Panc1 (cell line): ENCODE measurements at regions not wholly inside any gene's neighbourhood (a gene's known extent, or its start where the extent isn't known, plus 50 kb on each side); places are given as distances from the start of the nearest gene placed in this dataset.

ENCODE experiments used
- ATAC-seq: fragments of 200-7000 bp; cut with Tn5 transposase; 2 replicates; pipeline ENCODE4 v1.9.1; 2020; ENCODE audit warnings: mild to moderate bottlenecking, moderate library complexity
- BruUV-seq: library from RNA; stranded (reverse); fragments of 400-500 nt; replicated peaks from 2 replicates; lab custom pipeline; 2021; lab: Mats Ljungman, UMichigan
- CTCF ChIA-PET: fragments of 300-600 bp; sonication (Branson Sonifier 250); formaldehyde crosslinking; loops from one replicate; lab custom pipeline; 2022; ENCODE audit warnings: antibody characterized with exemption; lab: Charles Lee
- POLR2A ChIA-PET: fragments of 300-600 bp; sonication (Branson Sonifier 250); formaldehyde crosslinking; loops from one replicate; lab custom pipeline; 2022; ENCODE audit warnings: antibody characterized with exemption; lab: Charles Lee
- DNase-seq: peaks from one replicate; pipeline ENCODE4 v3.0.0-alpha.2; 2010; ENCODE audit warnings: low read depth, low spot score
- H3K27ac ChIP-seq: 2 replicates; pipeline ENCODE4 v1.5.1; 2011; ENCODE audit warnings: mild to moderate bottlenecking, low read length, inconsistent platforms
- H3K27me3 ChIP-seq: fragments of 200-500 bp; sonication (Bioruptor generic); 2 replicates; pipeline ENCODE4 v1.6.0; 2014; ENCODE audit warnings: low read length, inconsistent platforms; ENCODE audit not compliant: control insufficient read depth, insufficient read depth
- H3K36me3 ChIP-seq: fragments of 200-500 bp; sonication (Bioruptor generic); 2 replicates; pipeline ENCODE4 v1.5.1; 2014; ENCODE audit warnings: inconsistent platforms, mild to moderate bottlenecking, low read length, moderate library complexity; ENCODE audit not compliant: control insufficient read depth, insufficient read depth
- H3K4me1 ChIP-seq: 2 replicates; pipeline ENCODE4 v1.5.1; 2011; ENCODE audit warnings: inconsistent platforms, mild to moderate bottlenecking, low read length, moderate library complexity; ENCODE audit not compliant: control insufficient read depth, insufficient read depth
- H3K4me3 ChIP-seq, 2 experiments: 2 replicates each; pipeline ENCODE4 v1.5.1; 2011 to 2012; ENCODE audit warnings: low read depth in 2 of 2, low read length in 2 of 2, mild to moderate bottlenecking in 2 of 2, inconsistent platforms in 1 of 2, moderate library complexity in 1 of 2
- H3K9me3 ChIP-seq: fragments of 200-500 bp; sonication (Bioruptor generic); 2 replicates; pipeline ENCODE4 v1.5.1; 2014; ENCODE audit warnings: low read depth, mild to moderate bottlenecking, inconsistent platforms, low read length, moderate library complexity; ENCODE audit not compliant: control insufficient read depth, insufficient read depth
- POLR2AphosphoS5 ChIP-seq: IDR thresholded peaks from 2 replicates; pipeline ENCODE4 v1.6.1; 2012; ENCODE audit warnings: mild to moderate bottlenecking, low read depth, low read length, moderate library complexity
- REST ChIP-seq, 2 experiments: IDR thresholded peaks; 2 replicates each; pipeline ENCODE4 v1.6.1; 2011 to 2012; ENCODE audit warnings: low read depth in 2 of 2, control low read depth in 1 of 2, low read length in 1 of 2, mild to moderate bottlenecking in 1 of 2, moderate library complexity in 1 of 2; ENCODE audit not compliant: insufficient read depth in 1 of 2
- SIN3A ChIP-seq: IDR thresholded peaks from 2 replicates; pipeline ENCODE4 v1.6.1; 2012; ENCODE audit warnings: low read depth, mild to moderate bottlenecking, low read length, moderate library complexity, borderline replicate concordance; ENCODE audit not compliant: insufficient read depth
- TCF7L2 ChIP-seq: IDR thresholded peaks from 2 replicates; pipeline ENCODE4 v1.6.1; 2011; ENCODE audit warnings: mild to moderate bottlenecking, low read depth, low read length, inconsistent platforms
- in situ Hi-C: cut with HindIII; loops from 2 replicates; pipeline ENCODE4 v1.10.0; 2016; ENCODE audit warnings: low sequenced_read_pairs, low pct_unique_long_range_greater_than_20kb
- intact Hi-C: fragments of 100-400 bp; cut with micrococcal nuclease; formaldehyde crosslinking; loops from one replicate; pipeline ENCODE4 v1.10.0; 2022; ENCODE audit not compliant: unreplicated experiment
- TF ChIP-seq, protein P1 (sequence below): fragments of 450-650 bp; IDR thresholded peaks from 2 replicates; pipeline ENCODE4 v1.5.1; 2017; ENCODE audit warnings: mild to moderate bottlenecking

DNA sequence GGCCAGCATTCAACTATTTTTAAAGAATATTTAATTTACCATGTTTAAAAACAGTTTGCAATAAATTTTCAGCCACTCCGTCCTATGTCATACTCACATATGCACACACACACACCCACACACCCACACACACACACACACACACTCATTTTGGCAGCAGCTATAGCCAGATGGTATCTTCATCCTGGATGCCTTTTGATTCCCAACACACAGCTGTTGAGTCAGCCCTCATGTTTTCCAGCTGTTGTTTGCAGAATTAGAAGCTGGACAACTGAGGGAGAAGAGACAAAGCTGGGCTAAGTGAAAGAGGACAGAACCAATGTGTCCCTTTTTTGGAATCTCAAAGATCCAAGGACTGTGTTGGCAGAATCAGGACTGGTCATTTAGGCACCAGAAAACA lies 80.0 kb upstream of the EGLN3 start:
- in situ Hi-C loops: no loop called here
- TF ChIP-seq REST (IDR thresholded peaks at IDR 0.05; ENCODE audit: insufficient read depth in 1 of 2, low read depth in 2 of 2, low read length in 1 of 2) (no peak), TCF7L2 (no peak), SIN3A (no peak), POLR2AphosphoS5 (no peak)
- TF ChIP-seq, protein P1, sequence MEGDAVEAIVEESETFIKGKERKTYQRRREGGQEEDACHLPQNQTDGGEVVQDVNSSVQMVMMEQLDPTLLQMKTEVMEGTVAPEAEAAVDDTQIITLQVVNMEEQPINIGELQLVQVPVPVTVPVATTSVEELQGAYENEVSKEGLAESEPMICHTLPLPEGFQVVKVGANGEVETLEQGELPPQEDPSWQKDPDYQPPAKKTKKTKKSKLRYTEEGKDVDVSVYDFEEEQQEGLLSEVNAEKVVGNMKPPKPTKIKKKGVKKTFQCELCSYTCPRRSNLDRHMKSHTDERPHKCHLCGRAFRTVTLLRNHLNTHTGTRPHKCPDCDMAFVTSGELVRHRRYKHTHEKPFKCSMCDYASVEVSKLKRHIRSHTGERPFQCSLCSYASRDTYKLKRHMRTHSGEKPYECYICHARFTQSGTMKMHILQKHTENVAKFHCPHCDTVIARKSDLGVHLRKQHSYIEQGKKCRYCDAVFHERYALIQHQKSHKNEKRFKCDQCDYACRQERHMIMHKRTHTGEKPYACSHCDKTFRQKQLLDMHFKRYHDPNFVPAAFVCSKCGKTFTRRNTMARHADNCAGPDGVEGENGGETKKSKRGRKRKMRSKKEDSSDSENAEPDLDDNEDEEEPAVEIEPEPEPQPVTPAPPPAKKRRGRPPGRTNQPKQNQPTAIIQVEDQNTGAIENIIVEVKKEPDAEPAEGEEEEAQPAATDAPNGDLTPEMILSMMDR: no peak
- no peak for ATAC-seq
- Histone ChIP-seq H3K9me3 (no peaks in the 10 kb centered on the region), H3K4me1 (no peaks in the 10 kb centered on the region), H3K36me3 (no peaks in the 10 kb centered on the region), H3K4me3 (no peak overlapping the region), H3K27ac (no peak overlapping the region), H3K27me3 (no peaks in the 10 kb centered on the region)
- intact Hi-C loops: no loop called here
- no TSS peak for BruUV-seq
- CTCF ChIA-PET: no interaction called here
- POLR2A ChIA-PET: interaction anchor here (0.7 kb wide), 1 partner anchor 103 kb away, joined by 4 read pairs; no protein-coding TSS in a partner anchor
- DNase-seq: no peak

- Histone ChIP-seq H3K4me1 (no peaks in the 10 kb centered on the region), H3K9me3 (no peaks in the 10 kb centered on the region), H3K4me3 (no peak overlapping the region), H3K36me3 (no peaks in the 10 kb centered on the region), H3K27me3 (no peaks in the 10 kb centered on the region), H3K27ac (no peak overlapping the region)
- BruUV-seq: no TSS peak
- no peak for DNase-seq
- no peak for ATAC-seq
- in situ Hi-C loops (no loop called here), intact Hi-C loops (no loop called here)
- no peak for TF ChIP-seq TCF7L2
- no peak for TF ChIP-seq REST (IDR thresholded peaks at IDR 0.05; ENCODE audit: insufficient read depth in 1 of 2, low read depth in 2 of 2, low read length in 1 of 2)
- no peak for TF ChIP-seq POLR2AphosphoS5
- no peak for TF ChIP-seq SIN3A
- TF ChIP-seq, protein P1: no peak
- CTCF ChIA-PET: no interaction called here
- POLR2A ChIA-PET: no interaction called here
Observed at GRCh38 chr14:34029921-34030334, 79.1 kb upstream of the EGLN3 start.
